Stimulated activated CD4-positive, alpha-beta T cell treated with anti-CD3 and anti-CD28 coated beads, TNF-alpha, amount 100 ng/mL, for 1 hour (primary cell): ENCODE measurements at regions not wholly inside any gene's neighbourhood (a gene's known extent, or its start where the extent isn't known, plus 50 kb on each side); places are given as distances from the start of the nearest gene placed in this dataset.

Experiments
- DNase-seq, 3 donors: peaks; one replicate each; pipeline ENCODE4 v3.0.0-alpha.2; 2020; ENCODE audit warnings: low read depth in 3 of 3, low spot score in 1 of 3

DNA sequence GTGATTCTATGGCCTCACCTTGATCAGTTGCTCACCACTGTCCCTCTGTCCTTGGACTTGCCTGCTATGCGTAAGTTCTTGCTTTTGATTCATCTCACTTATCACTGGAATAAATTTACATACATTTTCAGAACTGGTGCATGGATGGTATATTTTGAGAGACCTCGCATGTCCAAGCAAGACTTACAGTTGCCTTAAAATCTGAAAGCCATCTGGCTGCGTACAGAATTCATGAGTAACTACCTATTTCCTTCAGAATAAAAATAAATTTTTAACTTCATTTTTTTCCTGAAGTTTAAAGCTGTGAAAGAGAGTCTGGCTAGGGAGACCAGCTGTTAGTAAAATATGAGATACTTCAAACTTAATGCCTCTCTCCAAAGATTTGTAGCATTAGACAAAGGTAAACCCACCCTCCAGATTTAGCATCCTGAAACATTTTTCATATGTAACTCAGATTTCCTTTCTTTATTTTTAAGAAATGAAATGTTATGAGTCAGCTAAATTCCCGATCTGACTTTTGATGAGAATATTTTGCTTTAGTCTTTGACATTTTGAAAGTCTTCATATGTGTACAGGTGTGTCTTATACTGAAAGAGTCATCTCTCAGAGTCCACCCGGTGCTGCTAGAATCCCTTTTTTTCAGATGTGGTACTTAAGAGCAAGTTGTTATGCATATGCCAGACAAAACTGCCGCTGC is 136.4 kb upstream of the CELF2 start:
- DNase-seq = no peak

DNA sequence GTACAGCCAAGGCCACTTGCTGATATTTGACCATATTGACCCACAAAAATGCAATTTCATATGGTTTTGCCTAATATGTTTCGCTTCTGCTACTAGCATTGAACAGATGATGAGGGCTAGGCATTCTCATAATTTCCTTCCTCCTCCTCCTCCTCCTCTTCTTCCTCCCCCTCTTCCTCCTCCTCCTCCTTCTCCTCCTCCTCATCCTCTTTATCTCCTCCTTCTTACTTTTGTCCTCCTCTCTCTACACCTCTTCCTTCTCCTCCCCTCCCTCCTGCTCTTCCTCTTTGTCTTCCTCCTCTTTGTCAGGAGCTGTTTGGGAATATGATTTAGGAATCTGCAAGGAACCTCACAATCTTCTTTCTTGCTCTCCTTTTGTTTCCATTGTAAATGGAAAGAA is 133.9 kb upstream of the CELF2 start:
- no peak for DNase-seq

DNA sequence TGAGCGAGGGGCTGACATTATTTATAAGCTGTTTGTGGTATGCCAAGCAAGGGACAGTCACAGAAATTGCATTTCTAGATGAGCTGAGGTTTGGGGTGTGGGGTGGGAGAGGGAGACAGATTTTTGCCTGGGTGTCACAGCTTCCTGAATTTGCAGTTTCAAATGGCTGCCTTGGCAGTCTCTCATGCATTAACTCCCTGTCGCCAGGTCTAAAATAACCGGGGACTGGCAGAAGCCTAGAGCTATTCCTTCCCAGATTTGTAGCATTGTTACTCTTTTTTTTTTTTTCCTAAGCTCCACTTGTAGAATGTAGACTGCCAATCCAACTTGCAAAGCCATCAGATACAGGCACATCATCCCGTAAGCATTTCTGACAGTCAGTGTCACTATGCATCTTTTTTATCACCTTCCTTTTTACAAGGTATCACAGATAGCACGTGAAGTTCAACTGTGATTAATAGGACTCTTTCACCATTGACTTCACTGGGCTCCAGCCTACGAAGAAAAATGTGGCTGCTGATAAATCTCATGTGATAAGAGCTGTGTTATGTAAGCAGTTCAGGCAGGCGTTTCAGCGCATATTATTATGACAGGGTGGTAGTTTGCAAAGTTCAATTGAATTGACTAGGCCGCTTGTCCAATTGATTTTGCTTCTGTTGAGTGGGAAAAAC is 130.7 kb upstream of the CELF2 start:
- no peak for DNase-seq

DNA sequence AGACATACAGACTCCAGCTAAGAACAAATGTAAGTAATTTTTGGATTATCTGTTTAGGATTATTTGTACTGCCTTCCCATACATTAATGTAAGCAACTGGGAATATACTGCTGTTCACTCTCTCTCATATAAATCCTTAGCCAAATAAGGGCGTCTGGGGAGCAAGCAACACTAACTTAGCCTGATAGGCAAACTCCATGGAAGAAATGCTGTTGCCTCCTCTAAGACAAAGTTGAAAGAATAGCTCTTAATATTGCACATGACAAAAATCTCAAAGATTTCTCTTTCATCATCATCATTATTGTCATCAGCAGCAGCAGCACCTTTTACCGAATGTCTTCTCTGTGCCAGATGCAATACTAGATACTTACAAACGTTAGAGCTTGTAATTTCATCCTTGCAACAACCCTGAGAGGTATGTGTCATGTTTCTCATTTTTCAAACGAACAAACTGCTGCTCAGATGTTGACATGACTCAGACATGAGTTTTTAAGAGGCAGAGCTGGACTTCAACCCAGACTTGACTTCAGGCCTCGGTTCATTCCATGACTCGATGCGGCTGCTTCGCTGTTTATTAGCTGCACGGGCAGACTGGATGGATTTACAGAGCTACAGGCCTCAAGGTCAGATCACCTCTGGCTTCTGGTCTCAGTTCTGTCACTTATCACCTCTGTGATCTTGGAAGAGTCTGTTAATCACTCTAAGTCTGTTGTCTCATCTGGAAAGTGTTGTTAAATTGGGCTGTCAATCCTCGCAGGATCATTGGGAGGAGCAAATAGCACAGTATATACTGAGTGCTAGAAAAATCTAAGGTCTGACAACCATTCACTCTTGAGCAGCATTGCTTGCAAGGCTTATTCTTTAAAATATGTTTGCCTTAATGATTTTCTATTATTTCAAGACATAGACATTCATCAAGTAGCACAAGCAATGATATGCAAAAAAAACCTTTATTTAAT is 126.3 kb upstream of the CELF2 start:
- no peak for DNase-seq

DNA sequence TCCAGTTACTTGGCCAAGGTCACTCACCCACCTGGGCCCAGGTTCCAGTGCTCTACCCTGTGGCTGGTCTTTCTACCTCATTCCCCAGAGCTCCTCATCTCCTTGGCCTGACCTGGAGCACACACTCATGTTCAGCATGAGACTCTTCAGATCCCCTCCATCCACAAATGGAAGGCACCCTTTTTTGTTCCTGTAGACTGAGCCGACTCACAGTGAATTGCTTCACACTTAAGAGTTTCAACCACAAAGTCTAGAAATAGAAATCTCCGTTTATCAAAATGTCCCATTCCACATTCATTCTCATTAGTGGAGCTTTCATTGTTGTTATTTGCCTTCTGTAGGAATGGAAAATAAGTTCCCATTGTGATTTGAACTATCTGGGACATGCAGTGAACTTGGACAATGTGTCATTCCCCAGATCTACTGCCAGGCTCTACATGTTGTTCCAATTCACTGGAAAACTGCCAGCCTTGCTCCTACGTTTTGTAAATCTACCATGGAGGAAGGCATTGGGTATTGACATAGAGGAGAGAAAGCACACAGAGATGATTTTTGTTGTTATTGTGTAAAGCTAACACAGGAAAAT is 125.3 kb upstream of the CELF2 start:
- DNase-seq = no peak

DNA sequence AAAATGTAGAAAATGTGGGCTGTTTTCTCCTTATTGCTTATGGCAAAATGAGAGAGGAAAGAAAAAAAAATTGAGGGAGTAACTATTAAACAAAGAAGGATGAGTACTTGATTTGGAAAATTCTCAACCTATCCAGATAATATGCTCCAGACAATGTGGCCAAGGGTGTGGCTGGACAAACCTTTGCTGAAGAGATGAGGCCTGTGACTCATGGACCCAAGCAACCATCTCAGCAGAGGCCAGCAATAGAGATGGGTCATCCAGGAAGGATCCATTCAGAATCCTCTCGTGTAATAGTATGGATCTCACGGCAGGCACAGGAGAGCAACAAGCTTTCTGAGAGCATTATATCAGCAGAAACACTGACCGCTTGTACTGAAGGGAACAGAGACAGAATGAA is 120.3 kb upstream of the CELF2 start:
- no peak for DNase-seq

DNA sequence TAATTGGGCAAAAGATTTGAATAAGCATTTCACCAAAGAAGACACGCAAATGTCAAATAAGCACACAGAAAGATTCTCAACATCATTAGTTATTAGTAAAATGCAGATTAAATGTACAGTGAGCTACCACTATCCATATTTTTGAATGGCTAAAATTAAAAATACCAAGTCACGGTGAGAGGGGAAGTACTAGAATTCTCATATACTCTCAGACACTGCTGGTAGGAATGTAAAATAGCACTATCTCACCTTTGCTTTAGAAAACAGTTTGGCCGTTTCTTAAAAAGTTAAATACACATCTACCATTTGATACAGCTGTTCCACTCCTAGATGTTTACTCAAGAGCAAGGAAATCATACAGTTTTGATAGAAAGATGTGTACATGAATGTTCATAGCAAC is 115.8 kb upstream of the CELF2 start:
- no peak for DNase-seq

DNA sequence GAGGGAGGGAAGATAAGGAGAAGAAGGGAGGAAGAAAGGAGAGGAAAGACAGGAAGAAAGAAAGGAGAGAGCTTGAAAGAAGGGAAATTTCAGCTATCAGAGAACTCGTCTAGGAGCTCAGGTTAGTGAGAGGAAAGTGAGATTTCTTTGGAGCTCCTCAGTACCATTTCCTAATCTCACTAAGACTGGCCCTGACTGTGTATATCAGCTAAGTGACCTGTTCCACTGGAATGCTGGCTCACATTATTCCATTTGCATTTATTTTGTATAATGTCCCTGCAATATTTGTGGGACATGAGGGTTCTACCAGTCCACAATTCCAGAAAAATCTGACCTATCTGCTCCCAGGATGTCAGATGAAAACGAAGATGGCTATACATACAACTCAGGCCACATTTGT is 114.7 kb upstream of the CELF2 start:
- no peak for DNase-seq

DNA sequence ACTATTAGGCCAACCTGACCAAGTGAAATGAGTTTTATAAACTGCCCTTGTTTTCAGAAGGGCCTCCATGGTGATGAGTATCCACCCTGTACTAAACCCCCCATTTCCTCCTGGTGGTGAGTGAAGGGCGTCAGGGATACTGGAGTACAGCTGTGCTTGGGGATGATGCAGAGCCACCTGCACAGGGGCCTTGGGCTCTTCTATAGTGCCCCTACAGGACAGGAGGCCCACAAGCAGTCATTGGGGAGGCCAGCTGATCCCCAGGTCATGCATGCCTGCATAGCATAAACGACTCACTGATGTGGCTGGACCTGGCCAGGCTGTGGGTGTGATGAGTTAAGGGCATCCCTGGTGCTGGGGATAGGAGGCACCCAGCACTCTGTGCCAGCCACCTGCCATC is 114.1 kb upstream of the CELF2 start:
- no peak for DNase-seq

DNA sequence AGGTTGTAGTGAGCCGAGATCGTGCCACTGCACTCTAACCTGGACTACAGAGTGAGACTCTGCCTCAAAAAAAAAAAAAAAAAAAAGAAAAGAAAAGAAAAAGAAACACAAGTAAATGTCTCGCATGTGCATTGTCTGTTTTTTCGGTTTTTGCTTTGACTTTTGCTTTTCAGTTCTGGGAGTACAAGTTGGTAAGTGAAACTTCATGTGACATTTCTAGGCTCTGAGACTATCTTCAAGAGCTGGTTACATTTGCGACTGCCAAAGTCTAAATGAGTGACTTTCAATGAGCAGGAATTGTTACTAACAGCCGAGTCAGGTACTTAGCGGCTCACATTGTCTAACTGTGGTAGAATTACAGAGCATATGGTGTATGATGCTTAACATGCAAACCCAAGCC is 107.0 kb upstream of the CELF2 start:
- DNase-seq = no peak

DNA sequence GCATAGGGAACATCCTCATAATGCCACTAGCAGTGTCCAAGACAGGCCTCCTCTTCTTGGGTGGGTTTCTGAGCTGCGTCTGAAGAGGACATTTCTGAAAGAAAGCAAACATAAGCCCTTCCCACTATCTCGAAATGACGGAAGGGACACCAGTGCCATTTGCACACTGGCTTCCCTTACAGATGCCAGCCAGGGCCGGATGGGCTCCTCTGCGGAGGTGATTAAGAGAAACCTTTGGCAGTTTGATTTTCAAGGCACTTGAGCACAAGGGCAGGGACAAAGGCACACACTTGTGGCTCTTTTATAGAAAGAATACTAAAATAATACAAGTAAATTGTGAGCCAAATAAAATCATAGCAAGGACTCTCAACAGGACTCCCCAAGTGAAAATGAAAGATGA is 106.6 kb upstream of the CELF2 start:
- DNase-seq = no peak

DNA sequence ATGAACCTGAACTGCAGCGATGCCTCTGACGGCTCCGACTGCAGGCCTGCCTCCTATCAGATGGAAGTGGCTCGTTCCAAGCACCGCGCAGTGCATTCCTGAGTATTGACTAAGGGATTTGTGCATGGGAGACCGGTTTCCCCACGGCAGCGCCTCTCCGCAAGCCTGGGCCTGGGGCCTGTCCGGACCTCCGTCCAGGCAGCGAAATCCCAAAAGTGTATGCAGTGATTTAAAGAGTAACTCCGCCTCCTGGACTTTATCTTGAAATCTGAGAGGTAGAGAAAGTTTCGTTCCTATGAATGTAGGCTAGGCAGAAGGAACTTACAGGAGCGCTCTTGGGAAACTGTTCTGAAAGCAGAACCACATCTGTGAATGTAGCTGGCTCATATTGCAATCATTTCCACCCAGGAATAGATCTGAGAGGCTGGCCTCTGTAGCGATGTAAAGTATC is 106.2 kb upstream of the CELF2 start:
- DNase-seq = no peak

DNA sequence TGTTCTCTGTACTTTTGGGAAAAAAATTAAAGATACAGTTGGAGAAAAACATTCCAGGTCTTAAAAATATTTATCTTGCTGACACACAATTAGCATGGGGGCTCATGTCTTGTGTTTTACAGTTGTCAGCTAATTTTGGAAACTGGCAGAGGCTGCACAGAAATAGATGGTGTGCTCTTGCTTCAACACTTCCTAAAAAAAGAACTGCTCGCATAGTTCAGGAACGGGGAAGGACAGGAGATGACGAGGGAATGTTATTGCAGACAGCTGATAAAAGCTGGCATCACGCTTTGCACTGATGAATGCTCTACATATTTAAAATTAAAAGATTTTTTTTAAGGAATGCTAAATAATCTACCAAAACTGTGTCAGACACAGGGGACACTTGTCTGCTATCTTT is 103.5 kb upstream of the CELF2 start:
- DNase-seq = no peak

DNA sequence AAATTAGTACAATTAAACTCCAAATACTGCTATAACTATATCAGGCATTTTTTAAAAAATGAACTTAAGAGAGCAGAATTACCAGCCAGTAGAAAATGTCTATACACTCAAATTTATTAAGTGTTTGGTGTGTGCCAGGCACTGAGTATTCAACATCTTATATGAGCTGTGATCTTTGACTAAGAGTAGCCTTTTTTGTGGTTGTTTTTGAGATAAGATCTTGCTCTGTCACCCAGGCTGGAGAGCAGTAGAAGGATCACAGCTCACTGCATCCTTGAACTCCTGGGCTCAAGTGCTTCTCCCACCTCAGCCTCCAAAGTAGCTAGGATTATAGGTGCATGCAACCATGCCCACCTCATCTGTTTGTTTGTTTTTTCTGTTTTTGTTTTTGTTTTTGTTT is 102.5 kb upstream of the CELF2 start:
- DNase-seq = no peak

DNA sequence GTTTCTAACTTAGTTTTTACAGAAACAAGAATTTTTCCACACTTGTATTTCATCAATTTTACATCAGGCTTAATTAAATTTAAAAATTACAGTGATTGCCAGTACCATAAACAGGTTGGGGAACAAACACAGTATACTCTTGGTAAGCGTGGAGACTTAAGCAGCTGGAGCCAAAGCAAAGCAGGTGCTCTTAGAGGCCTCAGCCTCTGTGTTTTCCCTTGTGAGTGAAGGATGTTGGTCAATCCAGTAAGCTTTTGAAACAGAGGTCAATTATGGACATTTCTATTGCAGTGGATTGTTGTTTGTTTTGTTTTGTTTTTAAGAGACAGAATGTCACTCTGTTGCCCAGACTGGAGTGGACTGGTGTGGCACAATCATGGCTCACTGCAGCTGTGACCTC is 100.6 kb upstream of the CELF2 start:
- DNase-seq = no peak

DNA sequence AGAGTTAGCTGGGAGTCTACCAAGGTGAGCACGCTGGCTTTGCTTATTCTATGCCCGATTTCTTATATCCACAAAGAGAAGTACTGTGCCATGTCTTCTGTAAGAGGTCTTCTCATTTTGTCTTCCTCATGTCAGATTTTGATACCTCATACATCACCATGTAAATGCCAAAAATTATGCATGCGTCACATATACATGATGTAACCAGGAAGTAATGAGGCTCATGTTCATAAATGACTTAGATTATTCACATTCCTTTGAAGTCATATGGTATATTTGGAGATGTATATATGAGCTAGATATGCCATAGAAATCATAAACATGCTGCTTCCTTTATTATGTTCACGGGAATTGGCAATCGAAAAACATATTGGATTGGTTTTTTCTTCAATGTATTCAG is 97.7 kb upstream of the CELF2 start:
- DNase-seq = no peak

DNA sequence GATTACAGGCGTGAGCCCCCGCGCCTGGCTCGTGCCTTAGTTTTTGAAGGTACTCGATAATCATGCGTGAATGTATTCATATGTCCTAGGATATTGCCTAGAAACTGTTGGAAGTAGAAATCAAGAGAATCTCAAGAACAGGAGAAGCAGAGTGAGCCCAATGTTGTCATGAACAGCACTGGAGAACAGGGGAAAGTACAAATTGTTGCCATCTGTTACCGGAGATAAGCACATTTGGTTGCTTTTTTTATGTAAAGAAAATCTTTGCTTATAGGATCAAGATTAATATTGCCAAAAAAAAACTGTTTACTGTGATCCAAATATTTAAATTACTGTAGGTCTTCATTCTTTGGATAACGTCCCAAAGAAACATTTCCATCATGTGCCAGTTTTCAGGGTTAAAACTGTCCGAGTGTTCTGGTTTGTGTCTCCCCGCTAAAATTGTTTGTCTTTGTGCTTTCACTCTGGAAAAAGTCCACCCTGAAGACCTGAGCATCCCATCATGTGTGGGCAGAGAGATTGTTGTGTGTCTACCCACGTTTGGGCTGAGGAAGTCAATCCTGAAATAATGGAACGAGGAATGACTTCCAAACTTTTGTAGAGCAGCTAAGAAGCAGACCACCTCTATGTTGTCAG is 95.7 kb upstream of the CELF2 start:
- DNase-seq = no peak

DNA sequence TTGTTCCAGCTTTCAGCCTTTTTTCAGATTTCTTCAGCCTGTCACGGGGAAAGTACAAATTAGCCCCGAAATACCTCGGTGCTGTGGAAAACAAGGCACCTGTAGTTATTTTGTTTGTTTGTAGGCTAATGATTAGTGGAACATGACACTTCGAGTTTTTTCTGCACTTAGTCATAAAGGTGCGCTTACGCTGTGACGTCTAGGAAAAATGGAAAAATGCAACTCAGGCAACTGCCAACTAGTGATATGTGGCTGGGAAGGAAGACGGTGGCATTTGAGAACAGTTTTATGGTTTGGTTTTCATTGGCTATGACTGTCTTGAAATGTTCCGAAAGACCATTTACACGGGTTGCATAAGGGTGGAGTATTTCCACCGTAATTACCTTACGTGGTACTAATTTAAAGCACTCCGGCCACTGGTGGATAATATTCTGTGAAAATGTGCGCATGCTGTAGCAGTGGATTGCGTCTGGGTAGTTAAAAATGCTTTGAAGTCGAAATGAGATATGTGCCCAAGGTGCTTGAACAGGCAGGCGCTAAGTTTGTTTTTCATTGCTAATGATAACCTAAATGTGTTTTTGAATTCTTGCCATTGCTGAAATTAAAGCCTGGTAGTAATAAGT is 94.5 kb upstream of the CELF2 start:
- no peak for DNase-seq

DNA sequence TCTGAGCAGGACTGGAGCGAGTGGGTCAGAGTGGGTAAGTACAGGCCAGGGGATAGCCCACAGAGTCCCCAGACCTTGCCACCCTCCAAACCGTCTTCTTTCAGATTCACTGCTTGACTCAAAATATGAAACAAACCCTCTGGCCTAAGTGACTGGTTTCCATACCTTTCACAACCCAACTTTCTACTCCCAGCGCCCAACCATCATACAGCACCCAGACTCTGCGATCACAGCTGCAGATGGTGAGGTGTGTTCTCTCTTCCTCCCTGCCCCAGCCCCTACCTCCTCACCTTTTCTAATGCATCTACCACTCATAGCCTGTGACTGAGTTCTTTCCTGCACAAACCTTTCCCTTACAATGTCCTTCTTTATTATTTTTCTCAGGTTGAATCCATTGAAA is 92.0 kb upstream of the CELF2 start:
- no peak for DNase-seq

DNA sequence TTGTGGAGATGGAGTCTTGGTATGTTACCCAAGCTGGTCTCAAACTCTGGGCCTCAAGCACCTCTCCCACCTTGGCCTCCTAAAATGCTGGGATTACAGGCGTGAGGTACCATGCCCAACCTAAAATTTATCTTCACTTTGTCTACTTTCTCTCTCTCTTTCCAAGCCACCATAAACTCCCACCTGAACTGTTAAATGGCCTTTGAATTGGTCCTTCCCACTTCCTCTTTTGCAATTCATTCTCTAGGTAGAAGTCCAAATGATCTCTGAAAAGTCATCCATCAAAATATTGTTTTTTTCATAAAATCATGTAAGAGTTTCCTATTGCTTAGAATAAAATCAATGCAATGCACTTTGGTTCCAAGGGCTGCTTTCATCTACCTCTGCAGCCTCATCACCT is 90.1 kb upstream of the CELF2 start:
- DNase-seq = no peak
